KMS-11 (cell line): ENCODE measurements at regions not wholly inside any gene's neighbourhood (a gene's known extent, or its start where the extent isn't known, plus 50 kb on each side); places are given as distances from the start of the nearest gene placed in this dataset.

Experiments
- H2AFZ ChIP-seq: fragments of 200-600 bp; sonication (generic); 2 replicates; pipeline ENCODE4 v1.6.1; 2016; ENCODE audit warnings: antibody characterized with exemption, mixed run types, low read depth
- H3K27ac ChIP-seq: fragments of 200-600 bp; sonication (generic); 2 replicates; pipeline ENCODE4 v1.6.1; 2016; ENCODE audit warnings: mild to moderate bottlenecking, mixed run types
- H3K27me3 ChIP-seq: fragments of 200-600 bp; sonication (generic); 2 replicates; pipeline ENCODE4 v1.6.1; 2017; ENCODE audit warnings: mild to moderate bottlenecking, low read depth, mixed run types, moderate library complexity; ENCODE audit not compliant: insufficient read depth
- H3K36me3 ChIP-seq: fragments of 200-600 bp; sonication (generic); 2 replicates; pipeline ENCODE4 v1.6.1; 2017; ENCODE audit warnings: mild to moderate bottlenecking, mixed run types; ENCODE audit not compliant: insufficient read depth
- H3K4me1 ChIP-seq: fragments of 200-600 bp; sonication (generic); 2 replicates; pipeline ENCODE4 v1.6.1; 2016; ENCODE audit warnings: mild to moderate bottlenecking, low read depth, mixed run types; ENCODE audit not compliant: poor library complexity, severe bottlenecking
- H3K4me2 ChIP-seq: fragments of 200-600 bp; sonication (generic); 2 replicates; pipeline ENCODE4 v1.7.0; 2016; ENCODE audit warnings: mild to moderate bottlenecking, mixed run types
- H3K4me3 ChIP-seq: fragments of 200-600 bp; sonication (generic); IDR thresholded peaks from 2 replicates; pipeline ENCODE4 v1.6.1; 2017; ENCODE audit warnings: low read depth, low read length, mixed read lengths; ENCODE audit not compliant: insufficient read depth
- H3K79me2 ChIP-seq: fragments of 200-600 bp; sonication (generic); 2 replicates; pipeline ENCODE4 v1.6.1; 2016; ENCODE audit warnings: low read depth, mixed run types; ENCODE audit not compliant: insufficient read depth
- H3K9ac ChIP-seq: fragments of 200-600 bp; sonication (generic); 2 replicates; pipeline ENCODE4 v1.6.1; 2016; ENCODE audit warnings: mild to moderate bottlenecking, mixed run types
- H4K20me1 ChIP-seq: fragments of 200-600 bp; sonication (generic); 2 replicates; pipeline ENCODE4 v1.6.1; 2016; ENCODE audit warnings: mild to moderate bottlenecking, mixed run types; ENCODE audit not compliant: insufficient read depth
- TF ChIP-seq, protein P1 (sequence below): fragments of 200-600 bp; sonication (generic); conservative IDR thresholded peaks from 2 replicates; pipeline ENCODE4 v1.6.1; 2017; ENCODE audit warnings: low read depth, mild to moderate bottlenecking, antibody characterized with exemption, low read length, moderate library complexity, mixed read lengths

GRCh38 chr10:3534433-3534832 is 250.6 kb downstream of the KLF6 start:
- H4K20me1 ChIP-seq = no peaks in the 10 kb centered on the region
- no peak overlapping the region for H3K4me3 ChIP-seq
- no peak overlapping the region for H3K4me2 ChIP-seq
- TF ChIP-seq, protein P1, sequence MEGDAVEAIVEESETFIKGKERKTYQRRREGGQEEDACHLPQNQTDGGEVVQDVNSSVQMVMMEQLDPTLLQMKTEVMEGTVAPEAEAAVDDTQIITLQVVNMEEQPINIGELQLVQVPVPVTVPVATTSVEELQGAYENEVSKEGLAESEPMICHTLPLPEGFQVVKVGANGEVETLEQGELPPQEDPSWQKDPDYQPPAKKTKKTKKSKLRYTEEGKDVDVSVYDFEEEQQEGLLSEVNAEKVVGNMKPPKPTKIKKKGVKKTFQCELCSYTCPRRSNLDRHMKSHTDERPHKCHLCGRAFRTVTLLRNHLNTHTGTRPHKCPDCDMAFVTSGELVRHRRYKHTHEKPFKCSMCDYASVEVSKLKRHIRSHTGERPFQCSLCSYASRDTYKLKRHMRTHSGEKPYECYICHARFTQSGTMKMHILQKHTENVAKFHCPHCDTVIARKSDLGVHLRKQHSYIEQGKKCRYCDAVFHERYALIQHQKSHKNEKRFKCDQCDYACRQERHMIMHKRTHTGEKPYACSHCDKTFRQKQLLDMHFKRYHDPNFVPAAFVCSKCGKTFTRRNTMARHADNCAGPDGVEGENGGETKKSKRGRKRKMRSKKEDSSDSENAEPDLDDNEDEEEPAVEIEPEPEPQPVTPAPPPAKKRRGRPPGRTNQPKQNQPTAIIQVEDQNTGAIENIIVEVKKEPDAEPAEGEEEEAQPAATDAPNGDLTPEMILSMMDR = no peak
- no peak overlapping the region for H3K27ac ChIP-seq
- no peaks in the 10 kb centered on the region for H3K4me1 ChIP-seq
- H2AFZ ChIP-seq = no peak overlapping the region
- H3K9ac ChIP-seq = no peak overlapping the region
- H3K36me3 ChIP-seq = no peaks in the 10 kb centered on the region
- H3K79me2 ChIP-seq = no peaks in the 10 kb centered on the region
- no peaks in the 10 kb centered on the region for H3K27me3 ChIP-seq

GRCh38 chr10:3533296-3533695 is 251.7 kb downstream of the KLF6 start:
- H3K79me2 ChIP-seq = no peaks in the 10 kb centered on the region
- no peak overlapping the region for H3K27ac ChIP-seq
- no peak overlapping the region for H3K9ac ChIP-seq
- H4K20me1 ChIP-seq = no peaks in the 10 kb centered on the region
- no peaks in the 10 kb centered on the region for H3K4me1 ChIP-seq
- no peak overlapping the region for H3K4me3 ChIP-seq
- TF ChIP-seq, protein P1 = no peak
- H3K4me2 ChIP-seq = no peak overlapping the region
- H2AFZ ChIP-seq = no peak overlapping the region
- no peaks in the 10 kb centered on the region for H3K27me3 ChIP-seq
- no peaks in the 10 kb centered on the region for H3K36me3 ChIP-seq

DNA sequence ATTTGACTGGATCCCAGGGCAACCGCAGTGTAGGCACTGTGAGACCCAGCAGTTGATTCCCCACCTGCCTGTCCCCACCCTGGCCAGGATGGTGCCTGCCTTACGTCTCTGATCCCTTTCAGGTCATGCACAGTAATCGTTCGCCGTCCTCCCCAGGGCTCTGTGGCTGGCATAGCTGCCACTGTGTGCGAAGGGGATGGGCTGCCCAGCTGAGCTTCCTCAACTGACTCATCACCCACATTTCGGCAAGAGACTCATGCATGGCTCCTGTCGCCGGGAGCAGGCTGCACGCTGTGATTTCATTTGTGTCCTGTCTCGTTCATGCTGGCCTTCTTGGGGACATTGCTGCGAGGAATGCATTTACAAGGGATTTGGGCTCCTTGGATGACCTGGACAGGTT is 252.4 kb downstream of the KLF6 start:
- TF ChIP-seq, protein P1 = no peak
- no peak overlapping the region for H3K9ac ChIP-seq
- no peaks in the 10 kb centered on the region for H3K4me1 ChIP-seq
- no peaks in the 10 kb centered on the region for H3K27me3 ChIP-seq
- no peaks in the 10 kb centered on the region for H3K36me3 ChIP-seq
- H4K20me1 ChIP-seq = no peaks in the 10 kb centered on the region
- no peak overlapping the region for H3K27ac ChIP-seq
- H3K4me2 ChIP-seq = no peak overlapping the region
- no peak overlapping the region for H2AFZ ChIP-seq
- H3K4me3 ChIP-seq = no peak overlapping the region
- no peaks in the 10 kb centered on the region for H3K79me2 ChIP-seq

- Histone ChIP-seq H3K27ac (no peak overlapping the region), H3K9ac (no peak overlapping the region), H2AFZ (no peak overlapping the region), H3K4me1 (no peaks in the 10 kb centered on the region), H3K27me3 (no peaks in the 10 kb centered on the region), H3K4me3 (no peak overlapping the region), H4K20me1 (no peaks in the 10 kb centered on the region), H3K36me3 (no peaks in the 10 kb centered on the region), H3K79me2 (no peaks in the 10 kb centered on the region), H3K4me2 (no peak overlapping the region)
- TF ChIP-seq, protein P1 = no peak
Measured at GRCh38 chr10:3531670-3532069, 253.3 kb downstream of the KLF6 start.
